MCF 10A (cell line): ENCODE measurements at regions not wholly inside any gene's neighbourhood (a gene's known extent, or its start where the extent isn't known, plus 50 kb on each side); places are given as distances from the start of the nearest gene placed in this dataset.

Experiments used
- BruUV-seq: library from RNA; stranded (reverse); fragments of 400-500 nt; replicated peaks from 2 replicates; lab custom pipeline; 2021; lab: Mats Ljungman, UMichigan
- CTCF ChIA-PET: fragments of 300-600 bp; sonication (Branson Sonifier 250); formaldehyde crosslinking; extraction: SDS; loops from one replicate; lab custom pipeline; 2021; ENCODE audit warnings: antibody characterized with exemption, inconsistent platforms; lab: Yijun Ruan, JAX
- POLR2A ChIA-PET: fragments of 300-600, 350-650 bp; sonication (Branson Sonifier 250); formaldehyde crosslinking; extraction: SDS; loops from one replicate; lab custom pipeline; 2020; ENCODE audit warnings: antibody characterized with exemption, inconsistent platforms; lab: Yijun Ruan, JAX
- DNase-seq: peaks from one replicate; pipeline ENCODE4 v3.0.0-alpha.2; 2018; ENCODE audit not compliant: unreplicated experiment
- H3K27ac Mint-ChIP-seq: one replicate; pipeline ENCODE4 v1.8.0; 2022; ENCODE audit warnings: mild to moderate bottlenecking, low read depth, mixed read lengths; ENCODE audit not compliant: unreplicated experiment
- H3K27me3 Mint-ChIP-seq: one replicate; pipeline ENCODE4 v1.8.0; 2022; ENCODE audit warnings: mixed read lengths; ENCODE audit not compliant: insufficient read depth, unreplicated experiment
- H3K36me3 Mint-ChIP-seq: one replicate; pipeline ENCODE4 v1.8.0; 2022; ENCODE audit warnings: mild to moderate bottlenecking, moderate library complexity, mixed read lengths; ENCODE audit not compliant: insufficient read depth, unreplicated experiment
- H3K4me1 Mint-ChIP-seq: one replicate; pipeline ENCODE4 v1.8.0; 2022; ENCODE audit warnings: mixed read lengths; ENCODE audit not compliant: insufficient read depth, unreplicated experiment
- H3K4me3 Mint-ChIP-seq: one replicate; pipeline ENCODE4 v1.8.0; 2022; ENCODE audit warnings: mild to moderate bottlenecking, moderate library complexity, mixed read lengths; ENCODE audit not compliant: unreplicated experiment
- H3K9me3 Mint-ChIP-seq: one replicate; pipeline ENCODE4 v1.8.0; 2022; ENCODE audit warnings: mixed read lengths; ENCODE audit not compliant: unreplicated experiment
- intact Hi-C: fragments of 100-400 bp; cut with micrococcal nuclease; formaldehyde crosslinking; loops from 2 replicates; pipeline ENCODE4 v1.14.1; 2022
- TF ChIP-seq, protein P1 (sequence below): fragments of 200-600 bp; IDR thresholded peaks from one replicate; pipeline ENCODE4 v1.8.0; 2022; ENCODE audit warnings: antibody characterized with exemption, mild to moderate bottlenecking; ENCODE audit not compliant: unreplicated experiment

DNA sequence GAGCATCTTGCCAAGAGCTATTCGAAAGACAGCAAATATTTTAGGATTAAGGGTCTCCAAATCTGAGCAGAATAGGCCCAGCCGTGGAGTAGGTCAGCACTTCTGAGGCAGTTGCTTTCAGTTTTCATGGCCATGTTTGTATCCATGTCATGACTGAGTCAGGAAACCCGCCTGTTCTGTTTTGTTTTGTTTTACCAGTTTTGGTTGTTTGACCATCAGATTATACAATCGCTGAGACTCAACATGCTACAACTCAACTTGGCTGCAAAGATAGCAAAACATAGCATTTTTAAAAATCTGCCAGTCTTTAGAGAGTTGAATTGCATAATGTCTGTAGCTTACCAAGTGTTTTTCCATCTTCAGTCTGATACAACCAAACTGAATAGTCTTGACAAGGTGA is 185.1 kb upstream of the ZNF462 start:
- Mint-ChIP-seq H3K36me3 (no peaks in the 10 kb centered on the region), H3K4me1 (peaks cover 5% of the 10 kb centered on the region), H3K27me3 (no peaks in the 10 kb centered on the region), H3K9me3 (no peaks in the 10 kb centered on the region), H3K4me3 (no peak overlapping the region), H3K27ac (no peak overlapping the region)
- BruUV-seq, result no TSS peak
- ChIA-PET POLR2A (interaction anchor here (1.6 kb wide), 1 partner anchor 11 kb away, joined by 3 read pairs; no protein-coding TSS in a partner anchor), CTCF (no interaction called here)
- DNase-seq, result no peak
- intact Hi-C loops, result no loop called here
- TF ChIP-seq, protein P1, sequence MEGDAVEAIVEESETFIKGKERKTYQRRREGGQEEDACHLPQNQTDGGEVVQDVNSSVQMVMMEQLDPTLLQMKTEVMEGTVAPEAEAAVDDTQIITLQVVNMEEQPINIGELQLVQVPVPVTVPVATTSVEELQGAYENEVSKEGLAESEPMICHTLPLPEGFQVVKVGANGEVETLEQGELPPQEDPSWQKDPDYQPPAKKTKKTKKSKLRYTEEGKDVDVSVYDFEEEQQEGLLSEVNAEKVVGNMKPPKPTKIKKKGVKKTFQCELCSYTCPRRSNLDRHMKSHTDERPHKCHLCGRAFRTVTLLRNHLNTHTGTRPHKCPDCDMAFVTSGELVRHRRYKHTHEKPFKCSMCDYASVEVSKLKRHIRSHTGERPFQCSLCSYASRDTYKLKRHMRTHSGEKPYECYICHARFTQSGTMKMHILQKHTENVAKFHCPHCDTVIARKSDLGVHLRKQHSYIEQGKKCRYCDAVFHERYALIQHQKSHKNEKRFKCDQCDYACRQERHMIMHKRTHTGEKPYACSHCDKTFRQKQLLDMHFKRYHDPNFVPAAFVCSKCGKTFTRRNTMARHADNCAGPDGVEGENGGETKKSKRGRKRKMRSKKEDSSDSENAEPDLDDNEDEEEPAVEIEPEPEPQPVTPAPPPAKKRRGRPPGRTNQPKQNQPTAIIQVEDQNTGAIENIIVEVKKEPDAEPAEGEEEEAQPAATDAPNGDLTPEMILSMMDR, result no peak

- Mint-ChIP-seq H3K36me3 (no peaks in the 10 kb centered on the region), H3K9me3 (no peaks in the 10 kb centered on the region), H3K27ac (no peak overlapping the region), H3K4me1 (peaks cover 5% of the 10 kb centered on the region), H3K27me3 (no peaks in the 10 kb centered on the region), H3K4me3 (no peak overlapping the region)
- no peak for DNase-seq
- TF ChIP-seq, protein P1, result no peak
- ChIA-PET CTCF (no interaction called here), POLR2A (interaction anchor here (1.6 kb wide), 1 partner anchor 12 kb away, joined by 3 read pairs; no protein-coding TSS in a partner anchor)
- intact Hi-C loops, result no loop called here
- no TSS peak for BruUV-seq
Measured at GRCh38 chr9:106678273-106678672, 184.7 kb upstream of the ZNF462 start.

DNA sequence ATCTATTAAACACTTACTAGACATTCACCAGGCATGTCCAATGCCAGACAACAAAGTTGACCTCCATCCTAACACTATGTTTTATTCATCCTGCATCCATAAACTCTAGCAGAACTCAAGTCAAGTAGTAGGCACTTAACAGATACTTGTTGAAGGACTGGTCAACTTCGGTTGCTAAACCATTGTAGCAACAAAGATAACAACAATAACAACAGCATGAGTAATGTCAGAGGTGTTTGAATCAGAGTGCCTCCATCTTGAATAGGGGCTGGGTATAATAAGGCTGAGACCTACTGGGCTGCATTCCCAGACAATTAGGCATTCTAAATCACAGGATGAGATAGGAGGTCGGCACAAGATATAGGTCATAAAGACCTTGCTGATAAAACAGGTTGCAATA is 180.5 kb upstream of the ZNF462 start:
- no peaks in the 10 kb centered on the region for H3K27me3 Mint-ChIP-seq
- TF ChIP-seq, protein P1, result no peak
- H3K27ac Mint-ChIP-seq, result no peak overlapping the region
- H3K4me3 Mint-ChIP-seq, result no peak overlapping the region
- intact Hi-C loops, result no loop called here
- ChIA-PET POLR2A (no interaction called here), CTCF (no interaction called here)
- no TSS peak for BruUV-seq
- H3K9me3 Mint-ChIP-seq, result no peaks in the 10 kb centered on the region
- H3K4me1 Mint-ChIP-seq, result no peaks in the 10 kb centered on the region
- no peak for DNase-seq
- H3K36me3 Mint-ChIP-seq, result no peaks in the 10 kb centered on the region

DNA sequence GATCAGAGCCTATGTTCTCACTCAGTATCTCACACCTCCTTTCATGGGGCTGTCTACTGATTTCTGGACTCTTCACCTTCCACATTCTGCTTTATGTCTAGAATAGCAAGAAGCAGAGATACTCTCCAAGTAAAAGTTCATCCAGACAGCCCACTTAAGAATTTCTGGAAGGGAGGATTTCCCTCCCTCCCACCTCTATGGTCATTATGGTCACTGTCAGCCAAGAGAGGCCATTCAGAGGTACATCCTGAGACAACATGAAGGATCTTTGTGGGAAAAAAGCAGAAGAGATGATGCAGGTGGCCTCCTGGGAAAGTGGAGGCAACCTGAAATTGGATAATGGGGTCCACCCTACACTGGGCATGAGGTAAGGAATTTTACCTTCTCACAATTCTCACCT is 179.5 kb upstream of the ZNF462 start:
- ChIA-PET CTCF (interaction anchor here (0.6 kb wide), 1 partner anchor 11 kb away, joined by 4 read pairs; no protein-coding TSS in a partner anchor), POLR2A (no interaction called here)
- no peaks in the 10 kb centered on the region for H3K36me3 Mint-ChIP-seq
- no peaks in the 10 kb centered on the region for H3K27me3 Mint-ChIP-seq
- no peak for DNase-seq
- BruUV-seq, result no TSS peak
- H3K9me3 Mint-ChIP-seq, result no peaks in the 10 kb centered on the region
- TF ChIP-seq, protein P1, result no peak
- no peaks in the 10 kb centered on the region for H3K4me1 Mint-ChIP-seq
- no peak overlapping the region for H3K4me3 Mint-ChIP-seq
- intact Hi-C loops, result no loop called here
- no peak overlapping the region for H3K27ac Mint-ChIP-seq
